ENCODE measurements at regions not wholly inside any gene's neighbourhood (a gene's known extent, or its start where the extent isn't known, plus 50 kb on each side); places are given as distances from the start of the nearest gene placed in this dataset.
A peak's percentile ranks its signal among the peaks of the same experiment; 100 is the strongest.

- no peak overlapping the region for H3K27ac ChIP-seq
- H3K9ac ChIP-seq: no peak overlapping the region
- H3K27me3 ChIP-seq: no peaks in the 10 kb centered on the region
- no peaks in the 10 kb centered on the region for H3K9me3 ChIP-seq (replicated peaks in 1 of 11)
- H3K36me3 ChIP-seq: no peaks in the 10 kb centered on the region
- H4K20me1 ChIP-seq: no peaks in the 10 kb centered on the region
- H3K4me3 ChIP-seq: no peak overlapping the region
- peaks cover 0 to 6% (median 0%) of the 10 kb centered on the region in 10 experiments; a peak in 1 of 20 replicates for H3K4me1 ChIP-seq
- TF ChIP-seq Cebpa-rat (IDR thresholded peaks at IDR 0.05): no peak
- H3K4me2 ChIP-seq: no peak overlapping the region
Observed at GRCh38 chr2:146894514-146894913, 950.3 kb upstream of the ACVR2A start.

GRCh38 chr2:146893500-146894041 is 951.3 kb upstream of the ACVR2A start:
- H3K4me2 ChIP-seq: no peak overlapping the region
- H3K9ac ChIP-seq: no peak overlapping the region
- no peaks in the 10 kb centered on the region for H3K9me3 ChIP-seq (replicated peaks in 1 of 11)
- no peaks in the 10 kb centered on the region for H3K36me3 ChIP-seq
- no peak overlapping the region for H3K27ac ChIP-seq
- H3K4me1 ChIP-seq: peaks cover 0 to 6% (median 0%) of the 10 kb centered on the region in 10 experiments; a peak in 1 of 20 replicates
- H4K20me1 ChIP-seq: no peaks in the 10 kb centered on the region
- TF ChIP-seq Cebpa-rat (IDR thresholded peaks at IDR 0.05): no peak
- H3K4me3 ChIP-seq: no peak overlapping the region
- H3K27me3 ChIP-seq: no peaks in the 10 kb centered on the region

DNA sequence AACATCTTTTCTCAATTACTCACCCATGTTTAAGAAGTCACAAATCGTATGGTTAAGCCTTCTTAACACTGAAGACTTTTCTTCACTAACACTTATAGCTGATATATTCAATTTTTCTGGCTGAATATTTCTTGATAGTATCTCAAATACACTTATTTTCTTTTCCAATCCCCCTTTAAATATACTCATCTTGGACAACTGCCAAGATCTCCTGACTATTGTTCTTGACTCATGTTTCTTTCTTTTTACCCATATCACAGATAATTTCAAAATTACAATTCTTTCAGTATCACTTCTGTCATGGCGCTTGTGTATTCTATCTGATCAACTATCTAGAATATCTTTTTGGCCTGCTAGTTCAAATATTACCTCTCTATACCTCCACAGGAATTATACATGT is 954.3 kb upstream of the ACVR2A start:
- Histone ChIP-seq H3K4me3 (no peak overlapping the region), H3K9ac (no peak overlapping the region), H3K27ac (no peak overlapping the region), H3K4me1 (no peaks in the 10 kb centered on the region), H4K20me1 (no peaks in the 10 kb centered on the region), H3K27me3 (no peaks in the 10 kb centered on the region), H3K9me3 (replicated peaks in 1 of 11) (no peaks in the 10 kb centered on the region), H3K4me2 (no peak overlapping the region), H3K36me3 (no peaks in the 10 kb centered on the region)
- no peak for TF ChIP-seq Cebpa-rat (IDR thresholded peaks at IDR 0.05)

DNA sequence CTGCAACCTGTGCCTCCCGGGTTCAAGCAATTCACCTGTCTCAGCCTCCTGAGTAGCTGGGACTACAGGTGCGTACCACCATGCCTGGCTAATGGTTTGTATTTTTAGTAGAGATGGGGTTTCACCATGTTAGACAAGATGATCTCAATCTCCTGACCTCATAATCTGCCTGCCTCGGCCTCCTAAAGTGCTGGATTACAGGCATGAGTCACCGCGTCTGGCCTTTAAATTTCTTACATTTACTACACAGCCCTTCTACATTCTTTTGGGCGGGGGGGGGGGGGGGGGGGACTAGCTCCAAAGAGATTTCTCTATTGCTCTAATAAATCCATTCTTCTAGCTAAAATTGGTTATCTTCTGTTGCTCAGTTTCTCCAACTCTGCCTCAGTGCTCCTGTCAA is 964.9 kb upstream of the ACVR2A start:
- Histone ChIP-seq H3K36me3 (no peaks in the 10 kb centered on the region), H3K9ac (no peak overlapping the region), H3K27me3 (no peaks in the 10 kb centered on the region), H3K4me3 (no peak overlapping the region), H3K4me1 (peaks cover 0 to 2% (median under 1%) of the 10 kb centered on the region in 10 experiments; a peak in 10 of 20 replicates), H3K27ac (no peak overlapping the region), H4K20me1 (no peaks in the 10 kb centered on the region), H3K9me3 (replicated peaks in 1 of 11) (peaks cover 8 to 15% (median 11%) of the 10 kb centered on the region in 11 experiments; a peak in 21 of 22 replicates), H3K4me2 (no peak overlapping the region)
- TF ChIP-seq Cebpa-rat (IDR thresholded peaks at IDR 0.05): no peak

DNA sequence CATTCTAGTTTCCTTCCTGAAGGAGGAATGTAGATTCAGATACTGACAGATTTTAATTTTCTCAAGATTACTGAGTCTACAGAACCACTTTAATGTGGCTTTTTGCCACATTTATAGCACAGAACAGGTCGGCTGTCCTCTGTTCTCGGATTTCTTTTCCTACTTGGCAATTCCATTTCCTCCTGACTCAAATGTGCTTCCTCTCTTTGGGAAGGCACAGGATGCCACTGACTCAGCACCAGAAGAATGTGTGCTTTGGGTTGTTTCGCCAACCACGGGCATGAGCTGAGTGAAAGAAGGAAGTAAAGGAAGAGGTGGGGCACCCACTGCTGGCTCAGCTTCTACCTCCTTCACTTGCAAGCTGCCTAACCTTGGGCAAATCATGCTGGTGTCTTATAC is 970.6 kb upstream of the ACVR2A start:
- no peak for TF ChIP-seq Cebpa-rat (IDR thresholded peaks at IDR 0.05)
- peak overlapping the region in 10 of 11 experiments; percentile 20 to 61 (median 50); a peak in 16 of 22 replicates for H3K4me2 ChIP-seq
- H3K9me3 ChIP-seq (replicated peaks in 1 of 11): no peaks in the 10 kb centered on the region
- no peaks in the 10 kb centered on the region for H3K27me3 ChIP-seq
- no peaks in the 10 kb centered on the region for H4K20me1 ChIP-seq
- H3K27ac ChIP-seq: peak overlapping the region in 5 of 11 experiments; percentile 2 to 44 (median 26); a peak in 3 of 22 replicates
- peaks cover 5 to 16% (median 13%) of the 10 kb centered on the region in 10 experiments; a peak in 17 of 20 replicates for H3K4me1 ChIP-seq
- no peaks in the 10 kb centered on the region for H3K36me3 ChIP-seq
- no peak overlapping the region for H3K4me3 ChIP-seq
- no peak overlapping the region for H3K9ac ChIP-seq

DNA sequence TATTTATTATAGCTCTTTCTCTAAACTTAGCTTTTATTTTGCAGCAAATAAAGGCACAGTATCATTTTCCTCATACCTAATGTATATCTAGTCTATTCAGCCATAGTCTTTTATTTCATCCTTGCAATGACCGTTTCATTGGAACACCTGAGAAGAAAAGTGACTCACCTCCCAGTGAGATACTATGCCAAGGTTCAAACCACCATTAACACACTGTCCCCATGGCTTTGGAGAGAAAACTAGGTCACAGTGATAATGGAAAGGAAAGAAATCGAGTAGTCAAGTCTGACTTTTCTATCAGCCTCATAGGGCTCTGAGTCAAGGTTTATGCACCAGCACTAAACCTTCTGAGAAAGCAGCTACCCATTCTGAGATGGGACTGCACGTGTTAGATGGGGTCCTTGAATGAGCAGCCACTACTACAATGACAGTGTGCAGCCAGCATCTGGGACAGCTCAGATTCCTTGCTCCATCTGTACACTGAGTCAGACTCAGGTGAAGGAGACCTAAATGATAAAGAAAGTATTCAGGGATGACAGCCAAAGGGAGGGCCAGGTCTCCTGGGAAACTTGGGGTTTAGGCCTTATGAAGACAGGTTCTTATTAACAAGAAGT is 971.1 kb upstream of the ACVR2A start:
- peaks cover 5 to 16% (median 13%) of the 10 kb centered on the region in 10 experiments; a peak in 17 of 20 replicates for H3K4me1 ChIP-seq
- H4K20me1 ChIP-seq: no peaks in the 10 kb centered on the region
- no peak for TF ChIP-seq Cebpa-rat (IDR thresholded peaks at IDR 0.05)
- no peak overlapping the region for H3K4me3 ChIP-seq
- peak overlapping the region in 5 of 11 experiments; percentile 2 to 44 (median 26); a peak in 3 of 22 replicates for H3K27ac ChIP-seq
- H3K27me3 ChIP-seq: no peaks in the 10 kb centered on the region
- H3K9me3 ChIP-seq (replicated peaks in 1 of 11): no peaks in the 10 kb centered on the region
- H3K4me2 ChIP-seq: peak overlapping the region in 9 of 11 experiments; percentile 30 to 61 (median 52); a peak in 12 of 22 replicates
- no peak overlapping the region for H3K9ac ChIP-seq
- no peaks in the 10 kb centered on the region for H3K36me3 ChIP-seq

DNA sequence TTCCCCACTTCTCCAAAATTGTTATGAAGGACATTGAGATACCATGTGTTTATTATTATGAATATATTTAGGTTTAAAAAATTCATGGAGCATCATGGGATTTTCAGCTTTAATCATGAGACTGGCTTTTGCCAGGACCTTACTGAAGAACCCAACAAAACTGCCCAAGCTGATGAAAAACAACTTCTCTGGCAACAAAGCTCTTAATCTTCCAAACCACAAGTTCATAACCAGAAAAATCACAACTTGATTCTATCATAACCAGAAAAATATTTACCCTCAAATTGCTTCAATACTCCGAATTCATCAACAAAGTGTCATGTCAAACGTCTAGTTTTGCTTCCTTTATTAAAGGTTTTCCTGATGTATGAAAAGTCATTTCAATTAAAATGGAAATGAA is 971.8 kb upstream of the ACVR2A start:
- no peak overlapping the region for H3K9ac ChIP-seq
- no peak overlapping the region for H3K4me3 ChIP-seq
- no peaks in the 10 kb centered on the region for H3K27me3 ChIP-seq
- TF ChIP-seq Cebpa-rat (IDR thresholded peaks at IDR 0.05): no peak
- peaks cover 5 to 16% (median 13%) of the 10 kb centered on the region in 10 experiments; a peak in 17 of 20 replicates for H3K4me1 ChIP-seq
- no peaks in the 10 kb centered on the region for H3K36me3 ChIP-seq
- no peak overlapping the region for H3K27ac ChIP-seq
- no peak overlapping the region for H3K4me2 ChIP-seq
- H3K9me3 ChIP-seq (replicated peaks in 1 of 11): no peaks in the 10 kb centered on the region
- H4K20me1 ChIP-seq: no peaks in the 10 kb centered on the region

DNA sequence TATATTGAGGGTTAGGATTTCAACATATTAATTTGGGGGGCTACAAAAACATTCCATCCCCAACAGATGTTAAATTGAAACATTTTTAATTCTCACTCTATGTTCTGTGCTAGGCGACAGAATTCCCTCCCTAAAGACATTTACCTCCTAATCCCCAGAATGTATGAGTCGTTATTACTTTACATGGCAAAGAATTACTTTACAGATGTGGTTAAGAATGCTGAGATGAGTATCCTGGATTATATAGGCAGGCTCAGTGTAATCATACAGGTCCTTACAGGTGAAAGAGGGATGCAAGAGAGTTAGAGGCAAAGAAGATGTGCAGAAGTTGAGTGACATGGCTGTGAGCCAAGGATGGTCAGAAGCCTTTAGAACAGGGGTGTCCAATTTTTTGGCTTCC is 974.1 kb upstream of the ACVR2A start:
- Histone ChIP-seq H3K4me1 (peaks cover 5 to 16% (median 13%) of the 10 kb centered on the region in 10 experiments; a peak in 17 of 20 replicates), H3K27me3 (no peaks in the 10 kb centered on the region), H3K4me3 (no peak overlapping the region), H3K4me2 (no peak overlapping the region), H3K36me3 (no peaks in the 10 kb centered on the region), H3K9ac (no peak overlapping the region), H4K20me1 (no peaks in the 10 kb centered on the region), H3K27ac (no peak overlapping the region), H3K9me3 (replicated peaks in 1 of 11) (no peaks in the 10 kb centered on the region)
- no peak for TF ChIP-seq Cebpa-rat (IDR thresholded peaks at IDR 0.05)

GRCh38 chr2:146869328-146869727 is 975.5 kb upstream of the ACVR2A start:
- Histone ChIP-seq H3K4me2 (no peak overlapping the region), H4K20me1 (no peaks in the 10 kb centered on the region), H3K27me3 (no peaks in the 10 kb centered on the region), H3K27ac (no peak overlapping the region), H3K9ac (no peak overlapping the region), H3K36me3 (no peaks in the 10 kb centered on the region), H3K4me1 (peaks cover 2 to 9% (median 7%) of the 10 kb centered on the region in 10 experiments; a peak in 16 of 20 replicates), H3K4me3 (no peak overlapping the region), H3K9me3 (replicated peaks in 1 of 11) (peaks cover 0 to 13% (median 4%) of the 10 kb centered on the region in 11 experiments; a peak in 12 of 22 replicates)
- no peak for TF ChIP-seq Cebpa-rat (IDR thresholded peaks at IDR 0.05)

GRCh38 chr2:146868051-146868450 is 976.8 kb upstream of the ACVR2A start:
- no peak overlapping the region for H3K9ac ChIP-seq
- no peak overlapping the region for H3K27ac ChIP-seq
- H3K4me1 ChIP-seq: no peaks in the 10 kb centered on the region
- no peaks in the 10 kb centered on the region for H4K20me1 ChIP-seq
- H3K4me3 ChIP-seq: no peak overlapping the region
- TF ChIP-seq Cebpa-rat (IDR thresholded peaks at IDR 0.05): no peak
- no peak overlapping the region for H3K4me2 ChIP-seq
- H3K9me3 ChIP-seq (replicated peaks in 1 of 11): peaks cover 0 to 21% (median 9%) of the 10 kb centered on the region in 11 experiments; a peak in 14 of 22 replicates
- no peaks in the 10 kb centered on the region for H3K36me3 ChIP-seq
- no peaks in the 10 kb centered on the region for H3K27me3 ChIP-seq
